GM12878 (cell line): ENCODE measurements at regions not wholly inside any gene's neighbourhood (a gene's known extent, or its start where the extent isn't known, plus 50 kb on each side); places are given as distances from the start of the nearest gene placed in this dataset.

Experiments
- ATAC-seq: fragments of 200-7000 bp; cut with Tn5 transposase; 3 replicates; pipeline ENCODE4 v1.9.1; 2020; ENCODE audit warnings: mild to moderate bottlenecking, moderate library complexity
- BruUV-seq: library from RNA; stranded (reverse); fragments of 400-500 nt; replicated peaks from 2 replicates; lab custom pipeline; 2021; lab: Mats Ljungman, UMichigan
- CTCF ChIA-PET: fragments of 300-600 bp; sonication (Branson Sonifier 250); formaldehyde crosslinking; extraction: SDS; loops from one replicate; lab custom pipeline; 2021; ENCODE audit warnings: inconsistent platforms; lab: Yijun Ruan, JAX
- POLR2A ChIA-PET: fragments of 350-600 bp; formaldehyde crosslinking; extraction: SDS; loops from one replicate; lab custom pipeline; 2021; ENCODE audit warnings: inconsistent platforms; lab: Charles Lee
- RAD21 ChIA-PET: fragments of 300-600 bp; sonication (Branson Sonifier 250); formaldehyde crosslinking; loops from one replicate; lab custom pipeline; 2023; ENCODE audit warnings: antibody characterized with exemption; ENCODE audit not compliant: unreplicated experiment; lab: Charles Lee
- SMC1A ChIA-PET: fragments of 300-600 bp; sonication (Branson Sonifier 250); formaldehyde crosslinking; loops from one replicate; lab custom pipeline; 2023; ENCODE audit not compliant: unreplicated experiment, uncharacterized antibody; lab: Charles Lee
- DNase-seq: peaks from one replicate; pipeline ENCODE4 v3.0.0-alpha.2; 2011; ENCODE audit warnings: low read depth, low spot score
- FAIRE-seq: peaks from 3 replicates; lab custom pipeline; 2011; peaks lifted over from hg19 to GRCh38; lab: Jason Lieb, UNC
- H2AFZ ChIP-seq: 2 replicates; pipeline ENCODE4 v1.6.0; 2011; ENCODE audit warnings: low read depth, low read length, control low read depth; ENCODE audit not compliant: control insufficient read depth
- H3K27ac ChIP-seq: 2 replicates; pipeline ENCODE4 v1.5.1; 2011; ENCODE audit warnings: control low read depth; ENCODE audit not compliant: control insufficient read depth, insufficient read depth
- H3K27me3 ChIP-seq, 2 experiments: replicated peaks in 1 of 2; 2 replicates each; pipeline versions ENCODE4 v1.6.0 to v1.6.1; 2011; ENCODE audit warnings: low read length in 1 of 2; ENCODE audit not compliant: control insufficient read depth in 2 of 2, insufficient read depth in 2 of 2
- H3K36me3 ChIP-seq, 2 experiments: 2 replicates each; pipeline ENCODE4 v1.5.1; 2011; ENCODE audit warnings: low read length in 1 of 2; ENCODE audit not compliant: control insufficient read depth in 2 of 2, insufficient read depth in 2 of 2
- H3K4me1 ChIP-seq: 2 replicates; pipeline ENCODE4 v1.6.1; 2011; ENCODE audit warnings: mild to moderate bottlenecking, low read length, moderate library complexity, mixed read lengths; ENCODE audit not compliant: control insufficient read depth, insufficient read depth
- H3K4me2 ChIP-seq: 2 replicates; pipeline ENCODE4 v1.6.0; 2011; ENCODE audit warnings: control low read depth; ENCODE audit not compliant: control insufficient read depth, insufficient read depth
- H3K4me3 ChIP-seq: fragments of 200-600 bp; sonication (generic); 2 replicates; pipeline ENCODE4 v1.5.1; 2016
- H3K79me2 ChIP-seq: 2 replicates; pipeline ENCODE4 v1.6.0; 2011; ENCODE audit warnings: low read length; ENCODE audit not compliant: control insufficient read depth, insufficient read depth
- H3K9ac ChIP-seq: 2 replicates; pipeline ENCODE4 v1.8.0; 2011; ENCODE audit warnings: low read length, control low read depth, mixed read lengths; ENCODE audit not compliant: control insufficient read depth, insufficient read depth
- H3K9me3 ChIP-seq: replicated peaks from 3 replicates; pipeline ENCODE4 v1.5.1; 2011; ENCODE audit warnings: mild to moderate bottlenecking, low read length; ENCODE audit not compliant: control insufficient read depth, insufficient read depth
- H4K20me1 ChIP-seq: 2 replicates; pipeline ENCODE4 v1.6.0; 2011; ENCODE audit not compliant: control insufficient read depth, insufficient read depth
- ATF7 ChIP-seq: fragments of 450-650 bp; IDR thresholded peaks from 2 replicates; pipeline ENCODE4 v1.6.1; 2016; ENCODE audit warnings: low read depth, mild to moderate bottlenecking
- CBFB ChIP-seq: IDR thresholded peaks from 2 replicates; pipeline ENCODE4 v1.6.1; 2016; ENCODE audit warnings: antibody characterized with exemption, low read depth
- CHD1 ChIP-seq: IDR thresholded peaks from 2 replicates; pipeline ENCODE4 v1.6.1; 2012; ENCODE audit warnings: low read depth, low read length, improper control_type of control experiment
- EGR1 ChIP-seq, 2 experiments: IDR thresholded peaks; 1 replicate in 1 of 2; 2 replicates in 1 of 2; pipeline ENCODE4 v1.6.1; 2011 to 2012; ENCODE audit warnings: low read depth in 2 of 2, low read length in 2 of 2, borderline replicate concordance in 1 of 2, mild to moderate bottlenecking in 1 of 2, moderate library complexity in 1 of 2
- HCFC1 ChIP-seq: fragments of 150-350 bp; IDR thresholded peaks from 2 replicates; pipeline ENCODE4 v1.6.1; 2014; ENCODE audit warnings: low read length
- IKZF2 ChIP-seq, 2 experiments: fragments of 450-650 bp; IDR thresholded peaks; 2 replicates each; pipeline ENCODE4 v1.6.1; 2017; ENCODE audit warnings: mild to moderate bottlenecking in 2 of 2, moderate library complexity in 2 of 2
- IRF5 ChIP-seq: fragments of 450-650 bp; IDR thresholded peaks from 2 replicates; pipeline ENCODE4 v1.6.1; 2017; ENCODE audit warnings: borderline replicate concordance
- MEF2A ChIP-seq: IDR thresholded peaks from 2 replicates; pipeline ENCODE4 v1.6.1; 2011; ENCODE audit warnings: low read depth, mild to moderate bottlenecking, low read length, moderate library complexity; ENCODE audit not compliant: insufficient read depth
- NRF1 ChIP-seq: conservative IDR thresholded peaks from 2 replicates; pipeline ENCODE4 v1.6.1; 2011; ENCODE audit warnings: mild to moderate bottlenecking, low read depth, low read length, improper control_type of control experiment
- RAD51 ChIP-seq: fragments of 450-650 bp; IDR thresholded peaks from 2 replicates; pipeline ENCODE4 v1.6.1; 2016; ENCODE audit warnings: moderate library complexity, mild to moderate bottlenecking, inconsistent platforms
- RELB ChIP-seq: fragments of 450-650 bp; IDR thresholded peaks from 2 replicates; pipeline ENCODE4 v1.6.1; 2017; ENCODE audit warnings: low read depth, mild to moderate bottlenecking, moderate library complexity
- RFX5 ChIP-seq: IDR thresholded peaks from 2 replicates; pipeline ENCODE4 v1.6.1; 2011; ENCODE audit warnings: low read depth, low read length, improper control_type of control experiment
- SIN3A ChIP-seq: IDR thresholded peaks from 2 replicates; pipeline ENCODE4 v1.6.1; 2012; ENCODE audit warnings: low read depth, low read length, improper control_type of control experiment
- SREBF2 ChIP-seq: IDR thresholded peaks from 2 replicates; pipeline ENCODE4 v1.6.1; 2012; ENCODE audit warnings: mild to moderate bottlenecking, low read length
- STAT3 ChIP-seq: IDR thresholded peaks from 2 replicates; pipeline ENCODE4 v1.6.1; 2011; ENCODE audit warnings: low read depth, low read length, improper control_type of control experiment
- TARDBP ChIP-seq: IDR thresholded peaks from 2 replicates; pipeline ENCODE4 v1.6.1; 2016; ENCODE audit warnings: borderline replicate concordance
- TCF12 ChIP-seq: IDR thresholded peaks from 2 replicates; pipeline ENCODE4 v1.6.1; 2011; ENCODE audit warnings: low read depth, mild to moderate bottlenecking, low read length
- ZBTB4 ChIP-seq: fragments of 450-650 bp; formaldehyde crosslinking; IDR thresholded peaks from 2 replicates; pipeline ENCODE4 v1.4.0; 2022; ENCODE audit warnings: mild to moderate bottlenecking, moderate library complexity
- whole genome bisulfite sequencing: methylation state at CpG from one replicate; pipeline ENCODE4 v1.1.6; 2016; ENCODE audit warnings: low lambda C conversion rate; ENCODE audit not compliant: insufficient replicate concordance, insufficient coverage; ENCODE audit errors: missing lambda C conversion rate; 5-methylcytosine and 5-hydroxymethylcytosine counted together
- in situ Hi-C: fragments of 300-500 bp; cut with MboI; formaldehyde crosslinking; loops from 9 replicates; pipeline ENCODE4 v1.14.3; 2018; ENCODE audit warnings: mixed read lengths
- intact Hi-C: fragments of 100-400 bp; cut with micrococcal nuclease; formaldehyde crosslinking; loops from one replicate; pipeline ENCODE4 v1.14.2; 2022; ENCODE audit not compliant: unreplicated experiment

GRCh38 chr2:5984273-5984655, 292.1 kb downstream of the SOX11 start (continued):
- TF ChIP-seq RFX5 (no peak), CHD1 (no peak), HCFC1 (no peak), IKZF2 (IDR thresholded peaks at IDR 0.05) (no peak)
- TF ChIP-seq, all 136 proteins: peak for 0

GRCh38 chr2:5984946-5985345, 292.8 kb downstream of the SOX11 start:
- in situ Hi-C loops (no loop called here), intact Hi-C loops (no loop called here)
- FAIRE-seq (no peak), DNase-seq (no peak), ATAC-seq (no peak)
- H3K36me3 ChIP-seq: no peaks in the 10 kb centered on the region
- no peak overlapping the region for H3K4me3 ChIP-seq
- no peaks in the 10 kb centered on the region for H3K4me1 ChIP-seq
- no peak overlapping the region for H3K9ac ChIP-seq
- 27% methylated on average over 6 of the region's 6 CpGs for WGBS
- no peaks in the 10 kb centered on the region for H3K79me2 ChIP-seq
- no TSS peak for BruUV-seq
- TF ChIP-seq TCF12: no peak
- no peak for TF ChIP-seq STAT3
- TF ChIP-seq EGR1 (IDR thresholded peaks at IDR 0.05; ENCODE audit: borderline replicate concordance in 1 of 2, low read depth in 2 of 2, low read length in 2 of 2): no peak
- TF ChIP-seq RFX5: no peak
- TF ChIP-seq IRF5: no peak
- no peak for TF ChIP-seq CHD1
- no peak for TF ChIP-seq ZBTB4 (CRISPR knock-in tag)
- no peak for TF ChIP-seq ATF7
- TF ChIP-seq NRF1: no peak
- TF ChIP-seq MEF2A: no peak
- no peak for TF ChIP-seq CBFB
- no peak for TF ChIP-seq SREBF2
- TF ChIP-seq TARDBP: no peak
- no peak for TF ChIP-seq RAD51
- TF ChIP-seq SIN3A: no peak
- no peak for TF ChIP-seq RELB
- H4K20me1 ChIP-seq: no peaks in the 10 kb centered on the region
- RAD21 ChIA-PET: no interaction called here
- SMC1A ChIA-PET: no interaction called here
- no peak overlapping the region for H3K27ac ChIP-seq
- no peaks in the 10 kb centered on the region; the same call in 2 of the 3 replicates for H3K9me3 ChIP-seq
- H2AFZ ChIP-seq: no peak overlapping the region
- POLR2A ChIA-PET: no interaction called here
- no peak overlapping the region for H3K4me2 ChIP-seq
- no peaks in the 10 kb centered on the region; a peak in 2 of 4 replicates for H3K27me3 ChIP-seq
- CTCF ChIA-PET: interaction anchor here (1.1 kb wide), 1 partner anchor 9 kb away, joined by 3 read pairs; no protein-coding TSS in a partner anchor
